ENCODE measurements at regions not wholly inside any gene's neighbourhood (a gene's known extent, or its start where the extent isn't known, plus 50 kb on each side); places are given as distances from the start of the nearest gene placed in this dataset.
"Not testable (repeated sequence)": the region's sequence is repeated elsewhere in the genome, so short reads cannot be mapped to it uniquely, and the experiment has no call there.

GRCh38 chr9:41048672-41049071, 79.8 kb downstream of the FOXD4L6 start:
- TF ChIP-seq CTCF (IDR thresholded peaks at IDR 0.05); ZFX (IDR thresholded peaks at IDR 0.05; ENCODE audit: borderline replicate concordance): not testable (repeated sequence)

All from 22Rv1 (cell line).